HG02763 (cell line): ENCODE measurements at regions not wholly inside any gene's neighbourhood (a gene's known extent, or its start where the extent isn't known, plus 50 kb on each side); places are given as distances from the start of the nearest gene placed in this dataset.

Experiments used
- ATAC-seq: cut with Tn5 transposase; IDR thresholded peaks from one replicate; pipeline ENCODE4 v1.9.1; 2021; ENCODE audit warnings: mild to moderate bottlenecking, moderate library complexity; ENCODE audit not compliant: unreplicated experiment

- ATAC-seq: no peak
Measured at GRCh38 chr13:48146636-48147035, 51.7 kb upstream of the MED4 start.

DNA sequence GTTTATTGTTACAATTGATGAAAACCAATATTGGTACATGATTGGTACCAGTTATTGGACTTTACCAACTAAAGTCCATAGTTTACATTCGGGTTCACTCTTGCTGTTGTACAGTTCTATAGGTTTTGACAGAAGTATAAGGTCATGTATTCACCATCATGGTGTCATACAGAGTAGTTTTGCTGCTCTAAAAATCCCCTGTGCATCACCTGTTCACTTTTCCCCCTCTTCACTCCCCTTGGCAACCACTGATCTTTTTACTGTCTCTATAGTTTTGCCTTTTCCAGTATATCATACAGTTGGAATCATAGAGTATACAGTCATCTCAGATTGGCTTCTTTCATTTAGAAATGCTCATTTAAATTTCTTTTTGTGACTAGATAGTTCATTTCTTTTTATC lies 51.2 kb upstream of the MED4 start:
- no peak for ATAC-seq
